Endothelial cell of umbilical vein (primary cell): ENCODE measurements at regions not wholly inside any gene's neighbourhood (a gene's known extent, or its start where the extent isn't known, plus 50 kb on each side); places are given as distances from the start of the nearest gene placed in this dataset.

Source experiments
- BruUV-seq: library from RNA; stranded (reverse); fragments of 400-500 nt; replicated peaks from 2 replicates; lab custom pipeline; 2021; lab: Mats Ljungman, UMichigan
- CTCF ChIA-PET: fragments of 300-600, 350-600 bp; sonication (Branson Sonifier 250); formaldehyde crosslinking; loops from one replicate; lab custom pipeline; 2021; ENCODE audit warnings: antibody characterized with exemption, inconsistent platforms; lab: Charles Lee
- POLR2A ChIA-PET: fragments of 300-600, 350-600 bp; sonication (Branson Sonifier 250); formaldehyde crosslinking; loops from one replicate; lab custom pipeline; 2021; ENCODE audit warnings: antibody characterized with exemption, inconsistent platforms; lab: Charles Lee
- DNase-seq: peaks from one replicate; pipeline ENCODE4 v3.0.0-alpha.2; 2011; ENCODE audit warnings: low read depth, low spot score
- FAIRE-seq: peaks from 2 replicates; lab custom pipeline; 2011; peaks lifted over from hg19 to GRCh38; lab: Jason Lieb, UNC
- H2AFZ ChIP-seq: 2 replicates; pipeline ENCODE4 v1.6.0; 2012; ENCODE audit warnings: low read depth, low read length, control low read depth, inconsistent platforms
- H3K27ac ChIP-seq: 2 replicates; pipeline ENCODE4 v1.5.1; 2011; ENCODE audit warnings: low read depth, mild to moderate bottlenecking, control low read depth, low read length, moderate library complexity; ENCODE audit not compliant: insufficient read depth
- H3K27me3 ChIP-seq, 2 experiments: 2 replicates each; pipeline versions ENCODE4 v1.6.0 to v1.6.1; 2011; ENCODE audit warnings: low read length in 2 of 2, mixed read lengths in 1 of 2; ENCODE audit not compliant: control insufficient read depth in 2 of 2, insufficient read depth in 2 of 2
- H3K36me3 ChIP-seq, 2 experiments: 2 replicates in 1 of 2; 3 replicates in 1 of 2; pipeline ENCODE4 v1.5.1; 2011; ENCODE audit warnings: low read length in 2 of 2, mild to moderate bottlenecking in 1 of 2, moderate library complexity in 1 of 2; ENCODE audit not compliant: control insufficient read depth in 2 of 2, insufficient read depth in 2 of 2; ENCODE audit errors: extremely low read depth in 1 of 2
- H3K4me1 ChIP-seq: 3 replicates; pipeline ENCODE4 v1.5.1; 2011; ENCODE audit warnings: mild to moderate bottlenecking, low read length; ENCODE audit not compliant: control insufficient read depth, insufficient read depth; ENCODE audit errors: extremely low read depth
- H3K4me2 ChIP-seq: 2 replicates; pipeline ENCODE4 v1.6.1; 2011; ENCODE audit warnings: low read length, control low read depth, mixed read lengths; ENCODE audit not compliant: insufficient read depth
- H3K4me3 ChIP-seq, 3 experiments: fragments of 200-600 bp in 1 of 3; sonication (generic), shearing (Covaris generic) in 1 of 3; replicated peaks in 1 of 3; 2 replicates each; pipeline ENCODE4 v1.5.1; 2011 to 2016; ENCODE audit warnings: control low read depth in 3 of 3, low read length in 3 of 3, mild to moderate bottlenecking in 2 of 3, inconsistent platforms in 1 of 3, low read depth in 1 of 3, moderate library complexity in 1 of 3; ENCODE audit not compliant: insufficient read depth in 1 of 3
- H3K79me2 ChIP-seq: 2 replicates; pipeline ENCODE4 v1.6.0; 2012; ENCODE audit warnings: low read length, inconsistent platforms; ENCODE audit not compliant: control insufficient read depth, insufficient read depth
- H3K9ac ChIP-seq: replicated peaks from 2 replicates; pipeline ENCODE3; 2011; ENCODE audit warnings: low read length, control low read depth; ENCODE audit not compliant: insufficient read depth; ENCODE audit errors: extremely low read depth
- H3K9me1 ChIP-seq: replicated peaks from 3 replicates; pipeline ENCODE4 v1.6.0; 2011; ENCODE audit warnings: mild to moderate bottlenecking, low read length; ENCODE audit not compliant: control insufficient read depth, insufficient read depth; ENCODE audit errors: extremely low read depth
- H3K9me3 ChIP-seq: replicated peaks from 2 replicates; pipeline ENCODE4 v1.5.1; 2012; ENCODE audit warnings: low read length, inconsistent platforms; ENCODE audit not compliant: control insufficient read depth, insufficient read depth
- H4K20me1 ChIP-seq: replicated peaks from 2 replicates; pipeline ENCODE3; 2011; ENCODE audit warnings: mild to moderate bottlenecking, low read length; ENCODE audit not compliant: control insufficient read depth, insufficient read depth; ENCODE audit errors: extremely low read depth
- EZH2 ChIP-seq: IDR thresholded peaks from 2 replicates; pipeline ENCODE4 v1.6.1; 2012; ENCODE audit warnings: borderline replicate concordance, low read depth, mild to moderate bottlenecking, moderate library complexity, low read length, inconsistent platforms; ENCODE audit not compliant: severe bottlenecking
- FOS ChIP-seq: IDR thresholded peaks from 2 replicates; pipeline ENCODE4 v1.6.1; 2011; ENCODE audit warnings: mild to moderate bottlenecking, low read length, moderate library complexity, borderline replicate concordance; ENCODE audit not compliant: insufficient read depth
- GATA2 ChIP-seq: IDR thresholded peaks from 2 replicates; pipeline ENCODE4 v1.7.0; 2011; ENCODE audit warnings: low read depth, mild to moderate bottlenecking, moderate library complexity, mixed read lengths, low read length; ENCODE audit not compliant: insufficient read length, insufficient read depth
- JUN ChIP-seq: IDR thresholded peaks from 2 replicates; pipeline ENCODE4 v1.6.1; 2011; ENCODE audit warnings: borderline replicate concordance, low read depth; ENCODE audit not compliant: insufficient read length, insufficient read depth
- MYC ChIP-seq: IDR thresholded peaks from one replicate; pipeline ENCODE4 v1.6.1; 2011; ENCODE audit warnings: mild to moderate bottlenecking, low read depth, low read length
- POLR2AphosphoS5 ChIP-seq: IDR thresholded peaks from 2 replicates; pipeline ENCODE4 v1.6.1; 2012; ENCODE audit warnings: low read depth, mild to moderate bottlenecking, control low read depth, low read length, moderate library complexity; ENCODE audit not compliant: insufficient read depth
- dilution Hi-C: fragments of 300-500 bp; cut with MboI; formaldehyde crosslinking; loops from one replicate; pipeline ENCODE4 v1.15.0; 2019; ENCODE audit warnings: low sequenced_read_pairs; ENCODE audit not compliant: extremely low pct_ligation_motif_present
- intact Hi-C: fragments of 100-400 bp; cut with micrococcal nuclease; formaldehyde crosslinking; loops from one replicate; pipeline ENCODE4 v1.10.0; 2022
- TF ChIP-seq, protein P1 (sequence below): IDR thresholded peaks from 2 replicates; pipeline ENCODE4 v1.6.1; 2011; ENCODE audit not compliant: insufficient read depth, insufficient read length
- TF ChIP-seq, protein P2 (sequence below), 2 donors: IDR thresholded peaks; 1 replicate in 1 of 2; 2 replicates in 1 of 2; pipeline ENCODE4 v1.5.1; 2011; ENCODE audit warnings: low read length in 2 of 2, mild to moderate bottlenecking in 2 of 2, moderate library complexity in 2 of 2, control low read depth in 1 of 2, inconsistent platforms in 1 of 2, low read depth in 1 of 2; ENCODE audit not compliant: insufficient read depth in 1 of 2; ENCODE audit errors: extremely low read depth in 1 of 2

DNA sequence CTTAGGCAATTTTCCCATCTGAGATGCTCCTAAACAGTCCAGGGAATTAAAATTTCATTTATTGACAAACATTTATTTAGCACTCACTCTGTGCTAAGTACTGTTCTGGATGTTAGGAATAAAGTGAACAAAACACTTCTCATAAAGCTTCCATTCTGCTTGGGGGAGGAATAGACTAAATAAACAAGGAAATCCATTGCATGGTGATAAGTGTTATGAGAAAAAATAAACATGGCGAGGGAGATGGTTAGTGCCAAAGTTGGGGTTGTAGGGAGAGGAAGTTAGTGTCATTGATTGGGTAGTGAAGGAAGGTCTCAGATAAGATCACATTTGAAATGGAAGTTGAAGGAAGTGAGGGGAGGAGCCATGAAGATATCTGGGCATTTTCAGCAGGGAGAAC, 72.2 kb upstream of the CES5A start:
- TF ChIP-seq JUN (no peak), EZH2 (no peak), MYC (no peak), FOS (no peak), GATA2 (no peak), POLR2AphosphoS5 (no peak)
- TF ChIP-seq, protein P1, sequence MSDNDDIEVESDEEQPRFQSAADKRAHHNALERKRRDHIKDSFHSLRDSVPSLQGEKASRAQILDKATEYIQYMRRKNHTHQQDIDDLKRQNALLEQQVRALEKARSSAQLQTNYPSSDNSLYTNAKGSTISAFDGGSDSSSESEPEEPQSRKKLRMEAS, result no peak
- TF ChIP-seq, protein P2, sequence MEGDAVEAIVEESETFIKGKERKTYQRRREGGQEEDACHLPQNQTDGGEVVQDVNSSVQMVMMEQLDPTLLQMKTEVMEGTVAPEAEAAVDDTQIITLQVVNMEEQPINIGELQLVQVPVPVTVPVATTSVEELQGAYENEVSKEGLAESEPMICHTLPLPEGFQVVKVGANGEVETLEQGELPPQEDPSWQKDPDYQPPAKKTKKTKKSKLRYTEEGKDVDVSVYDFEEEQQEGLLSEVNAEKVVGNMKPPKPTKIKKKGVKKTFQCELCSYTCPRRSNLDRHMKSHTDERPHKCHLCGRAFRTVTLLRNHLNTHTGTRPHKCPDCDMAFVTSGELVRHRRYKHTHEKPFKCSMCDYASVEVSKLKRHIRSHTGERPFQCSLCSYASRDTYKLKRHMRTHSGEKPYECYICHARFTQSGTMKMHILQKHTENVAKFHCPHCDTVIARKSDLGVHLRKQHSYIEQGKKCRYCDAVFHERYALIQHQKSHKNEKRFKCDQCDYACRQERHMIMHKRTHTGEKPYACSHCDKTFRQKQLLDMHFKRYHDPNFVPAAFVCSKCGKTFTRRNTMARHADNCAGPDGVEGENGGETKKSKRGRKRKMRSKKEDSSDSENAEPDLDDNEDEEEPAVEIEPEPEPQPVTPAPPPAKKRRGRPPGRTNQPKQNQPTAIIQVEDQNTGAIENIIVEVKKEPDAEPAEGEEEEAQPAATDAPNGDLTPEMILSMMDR (IDR thresholded peaks at IDR 0.05; ENCODE audit: extremely low read depth in 1 of 2, insufficient read depth in 1 of 2, low read depth in 1 of 2, low read length in 2 of 2), result no peak
- no peak overlapping the region for H3K27ac ChIP-seq
- DNase-seq (no peak), FAIRE-seq (no peak)
- H3K4me1 ChIP-seq, result no peaks in the 10 kb centered on the region
- H3K9me3 ChIP-seq, result no peaks in the 10 kb centered on the region
- ChIA-PET CTCF (interaction anchor here (2.0 to 7.0 kb wide), 2 partner anchors 371 to 373 kb away, joined by 6 to 166 read pairs; no protein-coding TSS in a partner anchor), POLR2A (no interaction called here)
- no peaks in the 10 kb centered on the region for H4K20me1 ChIP-seq
- H3K79me2 ChIP-seq, result no peaks in the 10 kb centered on the region
- no peak overlapping the region for H3K9ac ChIP-seq
- H3K36me3 ChIP-seq, result no peaks in the 10 kb centered on the region
- H3K4me3 ChIP-seq, result no peak overlapping the region
- H3K4me2 ChIP-seq, result no peak overlapping the region
- intact Hi-C loops, result no loop called here
- H2AFZ ChIP-seq, result no peak overlapping the region
- no peaks in the 10 kb centered on the region for H3K9me1 ChIP-seq
- dilution Hi-C loops, result no loop called here
- BruUV-seq, result no TSS peak
- H3K27me3 ChIP-seq, result no peaks in the 10 kb centered on the region
